Osteocyte (in vitro differentiated cells): ENCODE measurements at regions not wholly inside any gene's neighbourhood (a gene's known extent, or its start where the extent isn't known, plus 50 kb on each side); places are given as distances from the start of the nearest gene placed in this dataset.

Experiments used
- DNase-seq: peaks from one replicate; pipeline ENCODE4 v3.0.0; 2021; ENCODE audit warnings: mixed read lengths; ENCODE audit not compliant: unreplicated experiment; ENCODE audit errors: extremely low spot score
- H3K27ac Mint-ChIP-seq: one replicate; pipeline ENCODE4 v1.8.0; 2021; ENCODE audit warnings: mild to moderate bottlenecking, mixed read lengths; ENCODE audit not compliant: unreplicated experiment
- H3K27me3 Mint-ChIP-seq: one replicate; pipeline ENCODE4 v1.8.0; 2021; ENCODE audit warnings: mixed read lengths; ENCODE audit not compliant: unreplicated experiment
- H3K36me3 Mint-ChIP-seq: one replicate; pipeline ENCODE4 v1.8.0; 2021; ENCODE audit warnings: mixed read lengths; ENCODE audit not compliant: unreplicated experiment
- H3K4me1 Mint-ChIP-seq: one replicate; pipeline ENCODE4 v1.8.0; 2021; ENCODE audit warnings: mixed read lengths; ENCODE audit not compliant: unreplicated experiment
- H3K4me3 Mint-ChIP-seq: one replicate; pipeline ENCODE4 v1.8.0; 2021; ENCODE audit warnings: mild to moderate bottlenecking, moderate library complexity, mixed read lengths; ENCODE audit not compliant: unreplicated experiment
- H3K9me3 Mint-ChIP-seq: one replicate; pipeline ENCODE4 v1.8.0; 2021; ENCODE audit warnings: mixed read lengths; ENCODE audit not compliant: unreplicated experiment
- TF ChIP-seq, protein P1 (sequence below): fragments of 200-600 bp; sonication (generic); IDR thresholded peaks from 2 replicates; pipeline ENCODE4 v1.5.0; 2021; ENCODE audit warnings: antibody characterized with exemption, mild to moderate bottlenecking, moderate library complexity

DNA sequence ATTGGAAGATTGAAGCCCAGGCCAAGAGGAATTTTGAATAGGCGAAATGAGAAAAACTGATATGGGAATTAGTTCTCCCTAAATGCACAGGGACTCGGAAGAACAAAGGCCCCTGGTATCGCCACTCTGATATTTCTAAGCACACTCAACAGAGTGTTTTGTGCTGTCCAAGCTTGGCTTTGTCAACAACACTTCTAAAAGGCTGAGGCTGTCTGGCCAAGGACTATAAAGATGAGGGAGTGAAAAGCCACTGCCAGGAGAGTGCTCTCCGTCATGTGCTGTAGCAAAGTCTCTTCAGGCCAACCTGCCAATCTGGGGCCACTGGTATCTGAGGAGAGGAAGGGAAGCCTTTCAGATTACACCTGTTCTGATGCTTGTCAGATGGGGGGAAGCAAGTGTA is 611.2 kb upstream of the PIK3C3 start:
- no peak overlapping the region for H3K27ac Mint-ChIP-seq
- H3K9me3 Mint-ChIP-seq: no peaks in the 10 kb centered on the region
- no peak for DNase-seq
- H3K27me3 Mint-ChIP-seq: no peaks in the 10 kb centered on the region
- TF ChIP-seq, protein P1, sequence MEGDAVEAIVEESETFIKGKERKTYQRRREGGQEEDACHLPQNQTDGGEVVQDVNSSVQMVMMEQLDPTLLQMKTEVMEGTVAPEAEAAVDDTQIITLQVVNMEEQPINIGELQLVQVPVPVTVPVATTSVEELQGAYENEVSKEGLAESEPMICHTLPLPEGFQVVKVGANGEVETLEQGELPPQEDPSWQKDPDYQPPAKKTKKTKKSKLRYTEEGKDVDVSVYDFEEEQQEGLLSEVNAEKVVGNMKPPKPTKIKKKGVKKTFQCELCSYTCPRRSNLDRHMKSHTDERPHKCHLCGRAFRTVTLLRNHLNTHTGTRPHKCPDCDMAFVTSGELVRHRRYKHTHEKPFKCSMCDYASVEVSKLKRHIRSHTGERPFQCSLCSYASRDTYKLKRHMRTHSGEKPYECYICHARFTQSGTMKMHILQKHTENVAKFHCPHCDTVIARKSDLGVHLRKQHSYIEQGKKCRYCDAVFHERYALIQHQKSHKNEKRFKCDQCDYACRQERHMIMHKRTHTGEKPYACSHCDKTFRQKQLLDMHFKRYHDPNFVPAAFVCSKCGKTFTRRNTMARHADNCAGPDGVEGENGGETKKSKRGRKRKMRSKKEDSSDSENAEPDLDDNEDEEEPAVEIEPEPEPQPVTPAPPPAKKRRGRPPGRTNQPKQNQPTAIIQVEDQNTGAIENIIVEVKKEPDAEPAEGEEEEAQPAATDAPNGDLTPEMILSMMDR: no peak
- H3K4me1 Mint-ChIP-seq: peaks cover 8% of the 10 kb centered on the region
- no peak overlapping the region for H3K4me3 Mint-ChIP-seq
- no peaks in the 10 kb centered on the region for H3K36me3 Mint-ChIP-seq

DNA sequence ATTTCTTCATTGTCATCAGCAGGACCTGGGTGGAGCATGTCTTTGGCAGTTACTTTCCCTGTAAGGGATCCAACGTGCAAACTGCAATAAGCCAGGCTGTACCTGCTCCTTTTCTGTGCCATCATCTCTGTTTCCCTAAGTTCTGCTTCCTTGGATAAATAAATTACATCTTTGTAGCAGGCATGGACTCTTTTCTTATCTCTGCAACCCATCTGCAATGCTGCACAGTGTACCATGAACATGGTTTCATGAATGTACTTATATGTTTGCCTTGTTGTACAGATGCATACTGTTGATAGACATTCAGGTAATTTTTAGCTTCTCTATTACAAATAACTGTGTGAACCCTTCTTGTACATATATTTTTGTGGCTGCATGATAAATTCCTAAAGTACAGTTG is 616.7 kb upstream of the PIK3C3 start:
- Mint-ChIP-seq H3K4me3 (no peak overlapping the region), H3K27me3 (no peaks in the 10 kb centered on the region), H3K36me3 (no peaks in the 10 kb centered on the region), H3K4me1 (peaks cover 5% of the 10 kb centered on the region), H3K27ac (no peak overlapping the region), H3K9me3 (no peaks in the 10 kb centered on the region)
- TF ChIP-seq, protein P1: no peak
- DNase-seq: no peak

DNA sequence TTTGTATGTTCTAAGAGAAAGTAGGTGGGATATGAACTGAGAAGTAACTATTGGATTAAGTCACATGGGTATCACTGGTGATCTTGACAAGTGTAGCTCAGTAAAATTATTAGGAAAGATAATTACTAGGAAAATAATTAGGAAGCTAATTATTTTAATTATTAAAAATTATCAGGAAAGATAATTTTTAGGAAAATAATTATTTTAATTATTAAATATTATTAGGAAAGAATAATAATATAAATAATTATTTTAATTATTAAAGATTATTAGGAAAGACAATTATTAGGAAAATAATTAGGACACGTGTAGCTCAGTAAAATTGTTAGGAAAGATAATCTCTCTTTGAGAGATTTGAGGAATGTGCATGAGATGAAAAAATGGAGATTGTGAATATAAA is 623.4 kb upstream of the PIK3C3 start:
- TF ChIP-seq, protein P1: no peak
- peaks cover 5% of the 10 kb centered on the region for H3K9me3 Mint-ChIP-seq
- DNase-seq: no peak
- no peak overlapping the region for H3K4me3 Mint-ChIP-seq
- peaks cover 2% of the 10 kb centered on the region for H3K4me1 Mint-ChIP-seq
- no peak overlapping the region for H3K27ac Mint-ChIP-seq
- no peaks in the 10 kb centered on the region for H3K36me3 Mint-ChIP-seq
- no peaks in the 10 kb centered on the region for H3K27me3 Mint-ChIP-seq

DNA sequence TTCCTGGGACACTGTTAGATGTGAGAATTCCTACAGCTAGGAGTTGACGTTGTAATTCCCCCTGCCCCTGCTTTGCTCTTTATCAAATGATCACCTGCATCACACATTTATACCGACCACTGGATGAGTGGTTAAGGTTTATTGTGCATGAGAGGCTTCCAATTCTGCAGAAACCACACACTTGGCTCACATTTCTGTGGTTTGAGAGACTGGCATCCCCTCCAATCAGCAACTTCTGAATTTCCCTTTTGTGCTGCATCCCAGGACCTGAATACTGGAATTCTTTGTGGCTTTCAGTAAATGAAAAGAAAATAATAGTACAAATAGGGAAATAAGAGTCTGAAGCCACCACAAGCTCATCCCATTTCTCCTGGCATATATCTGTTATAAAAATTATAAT is 628.7 kb upstream of the PIK3C3 start:
- H3K27me3 Mint-ChIP-seq: no peaks in the 10 kb centered on the region

DNA sequence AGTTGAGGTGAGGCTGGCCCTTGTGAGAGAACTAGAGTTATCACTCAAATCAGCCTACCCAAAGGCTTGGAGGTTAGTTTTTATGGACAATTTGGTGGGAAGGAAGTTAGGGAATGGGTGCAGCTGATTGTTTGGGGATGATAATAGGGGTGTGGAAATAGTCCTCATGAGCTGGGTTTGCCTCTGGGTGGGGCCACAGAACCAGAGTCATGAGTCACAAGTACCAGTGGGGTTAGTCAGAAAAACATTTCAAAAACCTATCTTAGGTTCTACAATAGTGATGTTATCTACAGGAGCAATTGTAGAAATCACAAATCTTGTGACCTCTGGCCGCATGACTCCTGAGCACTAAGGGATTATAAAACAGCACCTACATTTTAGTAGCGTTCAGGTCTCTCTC is 630.1 kb upstream of the PIK3C3 start:
- no peaks in the 10 kb centered on the region for H3K36me3 Mint-ChIP-seq
- no peaks in the 10 kb centered on the region for H3K27me3 Mint-ChIP-seq
- DNase-seq: no peak
- no peak overlapping the region for H3K4me3 Mint-ChIP-seq
- TF ChIP-seq, protein P1: no peak
- H3K9me3 Mint-ChIP-seq: peaks cover 5% of the 10 kb centered on the region
- H3K27ac Mint-ChIP-seq: no peak overlapping the region
- peaks cover 6% of the 10 kb centered on the region for H3K4me1 Mint-ChIP-seq

More for the DNA sequence above, 628.7 kb upstream of the PIK3C3 start:
- peaks cover 5% of the 10 kb centered on the region for H3K9me3 Mint-ChIP-seq
- no peak overlapping the region for H3K4me3 Mint-ChIP-seq
- peaks cover 8% of the 10 kb centered on the region for H3K4me1 Mint-ChIP-seq
- no peaks in the 10 kb centered on the region for H3K36me3 Mint-ChIP-seq
- no peak overlapping the region for H3K27ac Mint-ChIP-seq
- no peak for DNase-seq
- TF ChIP-seq, protein P1: no peak
